ENCODE measurements at regions not wholly inside any gene's neighbourhood (a gene's known extent, or its start where the extent isn't known, plus 50 kb on each side); places are given as distances from the start of the nearest gene placed in this dataset.

DNA sequence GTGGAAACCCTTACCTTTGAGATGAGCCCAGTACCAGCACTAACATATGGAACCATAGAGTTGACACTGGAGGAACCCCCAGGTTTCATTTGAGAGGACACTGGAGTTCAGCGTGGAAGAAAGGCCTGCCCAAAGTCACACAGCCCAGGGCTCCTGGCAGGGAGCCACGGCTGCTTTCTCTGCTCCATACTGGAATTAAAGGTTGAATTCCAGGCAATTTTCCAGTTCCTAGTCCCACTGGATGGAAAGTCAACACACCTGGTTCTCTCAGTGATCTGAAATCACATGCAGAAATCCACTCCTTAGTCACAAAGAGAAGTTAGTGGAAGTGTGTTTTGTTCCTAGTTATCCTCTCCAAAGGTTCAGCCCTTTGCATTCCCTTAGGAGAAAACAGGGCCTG lies 336.1 kb upstream of the SKOR2 start:
- ChIA-PET CTCF (no interaction called here), POLR2A (no interaction called here)
- DNase-seq (no peak), ATAC-seq (no peak)
- Mint-ChIP-seq H3K4me3 (no peak overlapping the region), H3K4me1 (ENCODE audit: low read depth) (no peaks in the 10 kb centered on the region), H3K36me3 (ENCODE audit: low read depth) (no peaks in the 10 kb centered on the region), H3K27me3 (peaks cover 6% of the 10 kb centered on the region), H3K27ac (no peak overlapping the region), H3K9me3 (no peaks in the 10 kb centered on the region)
- TF ChIP-seq, protein P1, sequence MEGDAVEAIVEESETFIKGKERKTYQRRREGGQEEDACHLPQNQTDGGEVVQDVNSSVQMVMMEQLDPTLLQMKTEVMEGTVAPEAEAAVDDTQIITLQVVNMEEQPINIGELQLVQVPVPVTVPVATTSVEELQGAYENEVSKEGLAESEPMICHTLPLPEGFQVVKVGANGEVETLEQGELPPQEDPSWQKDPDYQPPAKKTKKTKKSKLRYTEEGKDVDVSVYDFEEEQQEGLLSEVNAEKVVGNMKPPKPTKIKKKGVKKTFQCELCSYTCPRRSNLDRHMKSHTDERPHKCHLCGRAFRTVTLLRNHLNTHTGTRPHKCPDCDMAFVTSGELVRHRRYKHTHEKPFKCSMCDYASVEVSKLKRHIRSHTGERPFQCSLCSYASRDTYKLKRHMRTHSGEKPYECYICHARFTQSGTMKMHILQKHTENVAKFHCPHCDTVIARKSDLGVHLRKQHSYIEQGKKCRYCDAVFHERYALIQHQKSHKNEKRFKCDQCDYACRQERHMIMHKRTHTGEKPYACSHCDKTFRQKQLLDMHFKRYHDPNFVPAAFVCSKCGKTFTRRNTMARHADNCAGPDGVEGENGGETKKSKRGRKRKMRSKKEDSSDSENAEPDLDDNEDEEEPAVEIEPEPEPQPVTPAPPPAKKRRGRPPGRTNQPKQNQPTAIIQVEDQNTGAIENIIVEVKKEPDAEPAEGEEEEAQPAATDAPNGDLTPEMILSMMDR (IDR thresholded peaks at IDR 0.05) = no peak
- intact Hi-C loops (cut with micrococcal nuclease) = no loop called here

DNA sequence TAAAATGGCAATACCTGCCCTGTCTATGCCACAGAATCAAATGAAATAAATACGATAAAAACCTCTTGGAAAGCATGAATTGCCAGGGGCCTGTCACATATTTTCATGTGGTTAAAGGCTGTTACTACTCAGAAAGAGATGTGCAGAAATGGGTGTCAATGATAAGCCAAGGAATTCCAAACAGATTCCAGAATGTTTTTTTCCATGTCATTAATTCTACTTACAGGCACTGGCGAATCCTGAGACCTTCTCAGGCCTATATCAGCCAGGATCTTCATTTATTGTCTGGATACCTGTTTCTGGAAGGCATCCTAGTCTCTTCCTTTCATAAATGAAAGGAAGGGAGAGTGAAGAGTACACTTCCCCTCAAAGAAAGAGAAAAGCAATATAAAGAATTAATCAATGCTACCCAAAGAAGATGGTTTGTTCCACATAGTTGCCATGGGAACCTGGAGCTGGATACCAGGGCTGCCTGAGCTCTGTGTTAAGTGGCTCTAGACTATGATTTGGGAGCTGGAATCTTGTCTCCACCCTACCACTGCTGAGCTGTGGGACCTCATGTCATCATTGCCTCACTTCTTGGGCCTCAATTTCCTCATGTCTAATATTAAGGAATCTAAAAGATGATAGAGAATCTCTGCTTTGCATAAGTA lies 335.1 kb upstream of the SKOR2 start:
- CTCF ChIA-PET = no interaction called here
- no peaks in the 10 kb centered on the region for H3K9me3 Mint-ChIP-seq

DNA sequence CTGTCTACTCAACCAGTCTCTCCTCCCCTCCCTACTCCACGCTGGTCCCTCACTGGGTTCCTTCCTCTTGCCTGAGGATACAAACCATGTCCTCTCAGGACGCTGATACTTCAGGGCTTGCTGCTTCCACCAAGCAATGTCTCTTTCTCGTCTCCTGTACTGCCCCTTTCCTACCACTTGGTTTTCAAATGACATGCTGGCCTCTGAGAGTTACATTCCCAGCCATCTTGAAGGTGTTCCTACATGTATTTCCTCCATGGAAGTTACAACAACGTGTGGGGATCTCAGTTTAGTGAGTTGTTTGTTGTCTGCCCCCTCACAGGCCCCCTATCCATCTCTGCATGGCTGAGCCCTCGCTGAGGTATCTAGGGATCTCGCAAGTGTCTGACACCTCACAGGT lies 334.5 kb upstream of the SKOR2 start:
- H3K36me3 Mint-ChIP-seq (ENCODE audit: low read depth) = no peaks in the 10 kb centered on the region
- ChIA-PET POLR2A (no interaction called here), CTCF (no interaction called here)

More for the DNA sequence above, 335.1 kb upstream of the SKOR2 start:
- intact Hi-C loops (cut with micrococcal nuclease) = no loop called here
- Mint-ChIP-seq H3K36me3 (ENCODE audit: low read depth) (no peaks in the 10 kb centered on the region), H3K4me1 (ENCODE audit: low read depth) (no peaks in the 10 kb centered on the region), H3K27me3 (no peaks in the 10 kb centered on the region), H3K27ac (no peak overlapping the region), H3K4me3 (no peak overlapping the region)
- POLR2A ChIA-PET = no interaction called here
- ATAC-seq (no peak), DNase-seq (no peak)
- TF ChIP-seq, protein P1 (IDR thresholded peaks at IDR 0.05) = no peak

DNA sequence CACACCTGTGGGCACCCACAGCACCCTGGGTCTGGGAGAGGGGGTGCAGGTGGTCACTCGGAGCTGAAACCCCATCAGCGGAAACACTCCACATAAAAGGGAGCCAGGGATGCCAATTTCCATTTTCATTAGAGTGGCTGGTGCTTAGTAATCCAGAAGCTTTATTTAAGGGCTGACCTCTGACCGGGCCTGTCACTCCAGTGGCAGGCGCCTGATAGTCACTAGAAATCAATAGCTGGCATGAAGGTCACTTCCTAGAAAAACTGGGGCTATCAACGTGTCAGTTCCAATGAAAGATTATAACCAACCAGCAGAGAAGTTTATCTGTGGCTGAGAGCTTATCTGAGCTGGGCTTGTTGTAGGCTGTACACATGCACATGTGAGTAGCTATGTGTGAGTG lies 333.7 kb upstream of the SKOR2 start:
- ATAC-seq = no peak
- H3K27me3 Mint-ChIP-seq = no peaks in the 10 kb centered on the region
- no peaks in the 10 kb centered on the region for H3K4me1 Mint-ChIP-seq (ENCODE audit: low read depth)
- POLR2A ChIA-PET = no interaction called here
- CTCF ChIA-PET = no interaction called here
- no peak overlapping the region for H3K27ac Mint-ChIP-seq
- no peaks in the 10 kb centered on the region for H3K36me3 Mint-ChIP-seq (ENCODE audit: low read depth)
- DNase-seq = no peak
- no peak overlapping the region for H3K4me3 Mint-ChIP-seq
- TF ChIP-seq, protein P1 (IDR thresholded peaks at IDR 0.05) = no peak
- no peaks in the 10 kb centered on the region for H3K9me3 Mint-ChIP-seq
- intact Hi-C loops (cut with micrococcal nuclease) = no loop called here

More for the DNA sequence above, 334.5 kb upstream of the SKOR2 start:
- ATAC-seq (no peak), DNase-seq (no peak)
- TF ChIP-seq, protein P1 (IDR thresholded peaks at IDR 0.05) = no peak
- no peaks in the 10 kb centered on the region for H3K4me1 Mint-ChIP-seq (ENCODE audit: low read depth)
- H3K9me3 Mint-ChIP-seq = no peaks in the 10 kb centered on the region
- no peak overlapping the region for H3K4me3 Mint-ChIP-seq
- intact Hi-C loops (cut with micrococcal nuclease) = no loop called here
- H3K27me3 Mint-ChIP-seq = no peaks in the 10 kb centered on the region
- no peak overlapping the region for H3K27ac Mint-ChIP-seq

DNA sequence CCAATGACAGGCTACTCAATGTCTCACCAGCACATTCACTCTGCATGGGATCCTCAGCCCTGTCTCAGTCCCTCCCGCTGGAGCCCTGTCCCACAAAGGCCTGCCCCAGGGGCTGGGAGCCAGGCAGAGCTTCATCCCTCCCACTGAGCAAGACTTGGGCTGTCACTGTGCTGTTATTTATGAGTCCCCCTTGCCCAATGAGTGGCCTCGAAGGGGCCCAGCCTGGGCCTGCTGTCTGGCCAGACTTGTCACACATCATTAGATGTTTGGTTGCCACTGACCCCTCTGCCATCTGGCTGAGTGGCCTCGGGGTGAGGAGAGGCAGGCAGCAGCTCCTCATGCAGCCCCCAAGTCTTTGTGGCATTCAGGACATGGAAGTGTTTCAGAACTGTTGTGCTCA lies 330.6 kb upstream of the SKOR2 start:
- ChIA-PET POLR2A (no interaction called here), CTCF (no interaction called here)
- ATAC-seq (no peak), DNase-seq (no peak)
- H3K27me3 Mint-ChIP-seq = no peaks in the 10 kb centered on the region
- no peaks in the 10 kb centered on the region for H3K9me3 Mint-ChIP-seq
- H3K27ac Mint-ChIP-seq = no peak overlapping the region
- no peak overlapping the region for H3K4me3 Mint-ChIP-seq
- H3K36me3 Mint-ChIP-seq (ENCODE audit: low read depth) = no peaks in the 10 kb centered on the region
- H3K4me1 Mint-ChIP-seq (ENCODE audit: low read depth) = no peaks in the 10 kb centered on the region
- intact Hi-C loops (cut with micrococcal nuclease) = no loop called here
- TF ChIP-seq, protein P1 (IDR thresholded peaks at IDR 0.05) = no peak
